K562 (cell line): ENCODE measurements at regions not wholly inside any gene's neighbourhood (a gene's known extent, or its start where the extent isn't known, plus 50 kb on each side); places are given as distances from the start of the nearest gene placed in this dataset.

Experiments used
- CREB3L1 ChIP-seq: fragments of 450-650 bp; IDR thresholded peaks from 2 replicates; pipeline ENCODE4 v1.6.1; 2014; ENCODE audit warnings: low read depth, mild to moderate bottlenecking, moderate library complexity, borderline replicate concordance
- GTF3C2 ChIP-seq: IDR thresholded peaks from 3 replicates; pipeline ENCODE4 v1.6.1; 2011; ENCODE audit warnings: borderline replicate concordance, mild to moderate bottlenecking, moderate library complexity; ENCODE audit not compliant: insufficient read length; ENCODE audit errors: extremely low read depth
- HDAC3 ChIP-seq: fragments of 450-650 bp; IDR thresholded peaks from 2 replicates; pipeline ENCODE4 v1.6.1; 2018; ENCODE audit warnings: borderline replicate concordance, mild to moderate bottlenecking, moderate library complexity; ENCODE audit not compliant: partially characterized antibody
- HDAC6 ChIP-seq: IDR thresholded peaks from 2 replicates; pipeline ENCODE4 v1.6.1; 2012; ENCODE audit warnings: low read depth, mild to moderate bottlenecking, control low read depth, inconsistent platforms, low read length, moderate library complexity
- HNRNPUL1 ChIP-seq: fragments of 200-400 bp; formaldehyde crosslinking; IDR thresholded peaks from 2 replicates; pipeline ENCODE4 v1.6.1; 2017; ENCODE audit warnings: low read length
- KAT8 ChIP-seq: fragments of 450-650 bp; IDR thresholded peaks from 2 replicates; pipeline ENCODE4 v1.6.1; 2016; ENCODE audit warnings: low read depth, mild to moderate bottlenecking
- KLF10 ChIP-seq: fragments of 250-450 bp; sonication (Bioruptor Pico); IDR thresholded peaks from 2 replicates; pipeline ENCODE4 v1.6.1; 2021; ENCODE audit warnings: matching md5 sums
- LEF1 ChIP-seq: fragments of 450-650 bp; IDR thresholded peaks from 2 replicates; pipeline ENCODE4 v1.6.1; 2016; ENCODE audit warnings: mild to moderate bottlenecking
- NCOR1 ChIP-seq: fragments of 450-650 bp; IDR thresholded peaks from 2 replicates; pipeline ENCODE4 v1.6.1; 2016; ENCODE audit warnings: mild to moderate bottlenecking, moderate library complexity
- NFE2 ChIP-seq: IDR thresholded peaks from 2 replicates; pipeline ENCODE4 v1.6.1; 2014; ENCODE audit warnings: antibody characterized with exemption, low read depth
- NFIC ChIP-seq: fragments of 450-650 bp; IDR thresholded peaks from 2 replicates; pipeline ENCODE4 v1.6.1; 2017; ENCODE audit warnings: mild to moderate bottlenecking, inconsistent platforms
- POLR2AphosphoS2 ChIP-seq: IDR thresholded peaks from 2 replicates; pipeline ENCODE4 v1.6.1; 2012; ENCODE audit warnings: low read length, improper control_type of control experiment
- RCOR1 ChIP-seq, 2 experiments: IDR thresholded peaks; 2 replicates each; pipeline ENCODE4 v1.6.1; 2012; ENCODE audit warnings: low read depth in 2 of 2, low read length in 2 of 2, borderline replicate concordance in 1 of 2, improper control_type of control experiment in 1 of 2
- SMARCA4 ChIP-seq: fragments of 450-650 bp; IDR thresholded peaks from 2 replicates; pipeline ENCODE4 v1.6.1; 2016
- YY1 ChIP-seq, 3 experiments: IDR thresholded peaks; 2 replicates each; pipeline ENCODE4 v1.6.1; 2011; ENCODE audit warnings: low read length in 2 of 3, mild to moderate bottlenecking in 2 of 3, moderate library complexity in 2 of 3, borderline replicate concordance in 1 of 3, control low read depth in 1 of 3, low read depth in 1 of 3; ENCODE audit not compliant: insufficient read depth in 3 of 3, insufficient replicate concordance in 2 of 3, control insufficient read depth in 1 of 3, insufficient read length in 1 of 3; ENCODE audit errors: extremely low read depth in 1 of 3
- ZBTB2 ChIP-seq: fragments of 450-650 bp; IDR thresholded peaks from 2 replicates; pipeline ENCODE4 v1.6.1; 2016; ENCODE audit warnings: antibody characterized with exemption
- ZNF24 ChIP-seq: fragments of 450-650 bp; IDR thresholded peaks from 2 replicates; pipeline ENCODE4 v1.6.1; 2016
- ZNF584 ChIP-seq: fragments of 200-800 bp; sonication (Bioruptor generic); IDR thresholded peaks from 2 replicates; pipeline ENCODE4 v1.6.1; 2016; ENCODE audit warnings: low read depth, mild to moderate bottlenecking, missing genetic modification characterization, missing compliant biosample characterization
- ZNF699 ChIP-seq: fragments of 250-450 bp; sonication (Bioruptor Pico); IDR thresholded peaks from 2 replicates; pipeline ENCODE4 v1.8.0; 2021; ENCODE audit warnings: mild to moderate bottlenecking, moderate library complexity; ENCODE audit not compliant: insufficient replicate concordance
- ZNF766 ChIP-seq: fragments of 200-800 bp; sonication (Bioruptor generic); conservative IDR thresholded peaks from 2 replicates; pipeline ENCODE4 v1.6.1; 2016; ENCODE audit warnings: missing genetic modification characterization, missing compliant biosample characterization
- TF ChIP-seq, protein P1 (sequence below): fragments of 450-650 bp; IDR thresholded peaks from 2 replicates; pipeline ENCODE4 v1.6.1; 2016

DNA sequence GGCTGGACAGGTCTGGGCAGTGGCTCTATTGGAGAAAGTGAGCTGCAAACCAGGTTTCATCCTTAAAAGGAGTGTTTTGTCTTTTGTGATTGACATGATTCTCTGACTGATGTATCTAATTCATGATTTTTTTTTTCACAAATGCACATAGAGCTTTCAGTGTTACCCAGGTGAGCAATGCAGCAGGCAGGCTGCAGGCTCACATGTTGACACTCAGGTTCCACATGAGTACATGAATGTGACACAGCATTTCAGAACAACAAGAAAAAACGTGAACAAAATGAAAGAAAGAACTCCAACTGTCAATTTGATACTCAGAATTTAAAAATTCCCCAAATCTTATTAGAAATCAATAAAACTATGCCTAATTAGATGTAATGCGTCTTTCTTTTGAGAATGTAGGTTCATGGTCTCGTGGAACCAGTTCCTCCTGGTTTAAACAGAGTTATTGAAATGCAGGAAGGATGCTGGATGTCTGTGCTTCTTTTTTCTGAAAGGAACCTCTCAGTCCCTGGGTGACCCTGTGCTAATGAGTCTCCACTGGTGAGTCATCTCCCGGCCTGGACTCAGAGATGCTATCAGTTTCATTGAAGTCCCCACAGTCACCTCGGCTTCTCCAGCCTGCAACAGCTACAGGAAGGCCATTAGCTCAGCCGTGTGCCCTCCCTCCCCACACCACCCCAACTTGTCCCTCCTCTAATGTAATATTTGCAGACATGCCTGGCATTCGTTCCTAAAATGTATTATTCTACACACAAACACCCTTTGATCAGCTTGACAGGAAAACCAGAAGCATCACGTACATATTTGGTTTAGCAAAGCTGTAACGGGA, 430.4 kb downstream of the LPIN1 start (continued):
- TF ChIP-seq ZNF699 (CRISPR knock-in tag) (no peak), NFIC (no peak), ZBTB2 (no peak), HDAC3 (no peak), KLF10 (CRISPR knock-in tag) (no peak), NFE2 (peak; percentile 39; the same call in 1 of the 2 replicates), ZNF584 (CRISPR knock-in tag) (peak; percentile 33; the same call in 1 of the 2 replicates), GTF3C2 (no peak), HNRNPUL1 (no peak), YY1 (IDR thresholded peaks at IDR 0.05; ENCODE audit: borderline replicate concordance in 1 of 3, control insufficient read depth in 1 of 3, extremely low read depth in 1 of 3, insufficient read depth in 3 of 3, insufficient read length in 1 of 3, insufficient replicate concordance in 2 of 3, low read depth in 1 of 3, low read length in 2 of 3) (peak in 1 of 3 experiments; percentile 57), KAT8 (no peak), CREB3L1 (no peak; the same call in 1 of the 2 replicates), ZNF766 (CRISPR knock-in tag) (0 out of 2 replicates have a peak, but pooled peaks have one; percentile 30), HDAC6 (no peak), POLR2AphosphoS2 (no peak), RCOR1 (IDR thresholded peaks at IDR 0.05; ENCODE audit: borderline replicate concordance in 1 of 2, low read depth in 2 of 2, low read length in 2 of 2) (peak in 1 of 2 experiments; percentile 85; a peak in 1 of 4 replicates), SMARCA4 (peak; percentile 97), NCOR1 (peak; percentile 52), LEF1 (peak; percentile 87), ZNF24 (peak; percentile 68; the same call in 1 of the 2 replicates)
- TF ChIP-seq, protein P1, sequence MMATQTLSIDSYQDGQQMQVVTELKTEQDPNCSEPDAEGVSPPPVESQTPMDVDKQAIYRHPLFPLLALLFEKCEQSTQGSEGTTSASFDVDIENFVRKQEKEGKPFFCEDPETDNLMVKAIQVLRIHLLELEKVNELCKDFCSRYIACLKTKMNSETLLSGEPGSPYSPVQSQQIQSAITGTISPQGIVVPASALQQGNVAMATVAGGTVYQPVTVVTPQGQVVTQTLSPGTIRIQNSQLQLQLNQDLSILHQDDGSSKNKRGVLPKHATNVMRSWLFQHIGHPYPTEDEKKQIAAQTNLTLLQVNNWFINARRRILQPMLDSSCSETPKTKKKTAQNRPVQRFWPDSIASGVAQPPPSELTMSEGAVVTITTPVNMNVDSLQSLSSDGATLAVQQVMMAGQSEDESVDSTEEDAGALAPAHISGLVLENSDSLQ, result peak; percentile 11; the same call in 1 of the 2 replicates
